Stomach smooth muscle (tissue), 2 donors: ENCODE measurements at regions not wholly inside any gene's neighbourhood (a gene's known extent, or its start where the extent isn't known, plus 50 kb on each side); places are given as distances from the start of the nearest gene placed in this dataset.
"Not testable (repeated sequence)": the region's sequence is repeated elsewhere in the genome, so short reads cannot be mapped to it uniquely, and the experiment has no call there.

Experiments
- H3K27ac ChIP-seq: one replicate; pipeline ENCODE4 v1.7.0; 2013; ENCODE audit warnings: mild to moderate bottlenecking, low read length, inconsistent platforms
- H3K27me3 ChIP-seq, 2 donors: one replicate each; pipeline ENCODE4 v1.7.0; 2013; ENCODE audit warnings: low read length in 2 of 2; ENCODE audit not compliant: insufficient read depth in 2 of 2, control insufficient read depth in 1 of 2
- H3K36me3 ChIP-seq, 2 donors: one replicate each; pipeline ENCODE4 v1.7.0; 2013; ENCODE audit warnings: low read length in 2 of 2; ENCODE audit not compliant: control insufficient read depth in 2 of 2, insufficient read depth in 2 of 2
- H3K4me1 ChIP-seq: one replicate; pipeline ENCODE4 v1.7.0; 2013; ENCODE audit warnings: low read length; ENCODE audit not compliant: control insufficient read depth, insufficient read depth
- H3K4me3 ChIP-seq, 2 donors: one replicate each; pipeline ENCODE4 v1.7.0; 2013; ENCODE audit warnings: low read length in 2 of 2
- H3K9ac ChIP-seq, 2 donors: one replicate each; pipeline ENCODE4 v1.7.0; 2013; ENCODE audit warnings: low read length in 2 of 2, mild to moderate bottlenecking in 1 of 2
- H3K9me3 ChIP-seq, 2 donors: one replicate each; pipeline ENCODE4 v1.7.0; 2013; ENCODE audit warnings: low read length in 2 of 2; ENCODE audit not compliant: control insufficient read depth in 2 of 2
- donor health status: healthy.
- donor health status: Pancreatic carcinoma.

DNA sequence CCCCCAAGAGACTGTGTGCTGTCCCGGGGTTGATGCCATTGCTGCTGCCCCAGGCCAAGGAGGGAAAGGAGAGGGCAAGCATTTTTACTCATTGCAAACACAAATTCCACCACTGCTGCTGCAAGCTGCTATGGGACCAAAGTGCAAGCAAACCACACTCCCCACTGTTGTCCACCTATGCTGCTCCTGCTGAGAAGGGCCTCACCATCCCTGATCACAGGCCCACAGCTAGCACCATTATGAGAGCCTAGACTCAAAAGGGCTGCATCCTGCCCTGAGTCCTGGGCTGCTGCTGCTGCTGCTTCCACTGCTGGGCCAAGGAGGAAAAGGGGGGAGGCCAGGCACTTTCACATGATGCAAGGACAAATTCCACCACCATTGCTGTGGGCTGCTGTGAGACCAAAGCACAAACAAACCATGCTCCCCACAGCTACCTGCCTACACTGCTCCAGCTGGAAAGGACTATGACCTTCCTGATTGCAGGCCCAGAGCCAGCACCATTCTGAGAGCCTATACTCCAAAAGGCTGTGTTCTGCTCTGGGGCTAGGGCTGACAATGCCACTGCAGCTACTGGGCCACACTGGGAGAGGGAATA, 218.2 kb upstream of the ZCCHC13 start:
- H3K9ac ChIP-seq = no peak overlapping the region
- no peaks in the 10 kb centered on the region for H3K36me3 ChIP-seq
- H3K27me3 ChIP-seq = peaks cover 0 to 5% of the 10 kb centered on the region in 2 donors
- peaks cover 0 to 2% of the 10 kb centered on the region in 2 donors for H3K9me3 ChIP-seq
- H3K27ac ChIP-seq = no peak overlapping the region
- H3K4me1 ChIP-seq = no peaks in the 10 kb centered on the region
- no peak overlapping the region for H3K4me3 ChIP-seq

DNA sequence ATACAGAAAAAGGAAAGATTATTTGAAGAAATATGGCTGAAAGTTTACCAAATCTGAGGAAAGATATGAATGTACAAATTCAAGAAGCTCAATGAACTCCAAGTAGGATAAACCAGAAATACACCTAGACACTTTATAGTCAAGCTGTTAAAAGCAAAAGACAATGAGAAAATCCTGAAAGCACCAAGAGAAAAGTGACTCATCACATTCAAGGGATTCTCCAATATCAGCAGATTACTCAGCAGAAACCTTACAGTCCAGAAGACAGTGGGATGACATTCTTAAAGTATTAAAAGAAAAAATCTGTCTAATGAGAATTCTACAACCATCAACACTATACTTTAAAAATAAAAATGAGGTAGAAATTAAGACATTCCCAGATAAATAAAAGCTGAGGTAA, 223.8 kb upstream of the ZCCHC13 start:
- Histone ChIP-seq H3K27ac (no peak overlapping the region), H3K4me3 (no peak overlapping the region), H3K9me3 (no peaks in the 10 kb centered on the region)

DNA sequence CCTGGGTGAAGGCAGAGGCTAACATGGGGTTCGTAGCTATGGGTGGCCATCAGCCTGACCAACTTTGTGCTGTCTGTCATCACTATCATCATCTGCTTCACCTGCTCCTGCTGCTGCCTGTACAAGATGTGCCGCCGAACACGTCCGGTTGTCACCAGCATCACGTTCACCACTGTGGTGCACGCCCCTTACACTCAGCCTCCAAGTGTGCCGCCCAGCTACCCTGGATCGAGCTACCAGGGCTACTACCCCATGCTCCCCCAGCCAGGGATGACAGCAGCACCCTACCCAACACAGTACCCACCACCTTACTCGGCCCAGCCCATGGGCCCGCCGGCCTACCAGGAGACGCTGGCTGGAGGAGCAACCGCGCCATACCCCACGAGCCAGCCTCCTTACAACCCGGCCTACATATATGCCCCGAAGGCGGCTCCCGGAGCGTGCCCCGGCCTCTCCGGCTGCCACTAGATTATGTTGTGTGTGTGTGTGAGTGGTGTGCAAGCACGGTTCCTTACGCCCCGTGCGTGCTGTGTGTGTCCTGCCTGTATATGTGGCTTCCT, 213.4 kb upstream of the XIST start:
- no peaks in the 10 kb centered on the region for H3K9me3 ChIP-seq
- H3K4me3 ChIP-seq = no peak overlapping the region
- H3K27ac ChIP-seq = no peak overlapping the region
- H3K4me1 ChIP-seq = no peaks in the 10 kb centered on the region
- no peaks in the 10 kb centered on the region for H3K27me3 ChIP-seq
- H3K9ac ChIP-seq = no peak overlapping the region
- H3K36me3 ChIP-seq = peaks cover 0 to 2% of the 10 kb centered on the region in 2 donors

More for the DNA sequence above, 223.8 kb upstream of the ZCCHC13 start:
- Histone ChIP-seq H3K9ac (no peak overlapping the region), H3K36me3 (no peaks in the 10 kb centered on the region), H3K27me3 (peaks cover 0 to 4% of the 10 kb centered on the region in 2 donors), H3K4me1 (no peaks in the 10 kb centered on the region)

GRCh38 chrX:74063426-74064155, 211.1 kb upstream of the XIST start:
- Histone ChIP-seq H3K27me3 (peaks cover 0 to 1% of the 10 kb centered on the region in 2 donors), H3K9ac (no peak overlapping the region), H3K4me1 (no peaks in the 10 kb centered on the region), H3K4me3 (no peak overlapping the region), H3K36me3 (no peaks in the 10 kb centered on the region), H3K27ac (no peak overlapping the region), H3K9me3 (no peaks in the 10 kb centered on the region)

DNA sequence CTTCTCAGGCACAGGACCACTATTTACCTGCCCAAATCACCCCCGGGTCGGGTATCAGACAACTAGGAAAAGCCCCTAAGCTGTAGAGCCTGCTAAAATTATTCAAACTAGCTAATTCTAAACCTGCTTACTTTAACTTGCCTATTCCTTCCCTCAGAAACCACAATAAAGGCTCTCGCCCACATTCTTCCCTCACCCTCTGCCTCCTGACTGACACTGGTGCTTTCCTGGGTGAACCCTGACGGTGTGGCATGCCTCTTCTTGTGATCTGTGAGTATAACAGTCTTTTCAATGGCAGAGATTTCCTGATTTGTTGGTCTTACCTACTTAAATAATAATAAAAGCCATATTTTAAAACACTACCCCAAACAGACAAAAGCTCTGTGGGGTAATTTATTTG, 209.4 kb upstream of the XIST start:
- no peaks in the 10 kb centered on the region for H3K36me3 ChIP-seq
- H3K27ac ChIP-seq = no peak overlapping the region
- no peak overlapping the region for H3K9ac ChIP-seq
- peaks cover 0 to 2% of the 10 kb centered on the region in 2 donors for H3K27me3 ChIP-seq
- no peaks in the 10 kb centered on the region for H3K4me1 ChIP-seq
- no peaks in the 10 kb centered on the region for H3K9me3 ChIP-seq
- no peak overlapping the region for H3K4me3 ChIP-seq

GRCh38 chrX:74049126-74049525, 196.6 kb upstream of the XIST start:
- Histone ChIP-seq H3K27ac (no peak overlapping the region), H3K9ac (no peak overlapping the region), H3K9me3 (no peaks in the 10 kb centered on the region), H3K36me3 (peaks cover 0 to 3% of the 10 kb centered on the region in 2 donors), H3K4me3 (no peak overlapping the region), H3K27me3 (peaks cover 0 to 7% of the 10 kb centered on the region in 2 donors), H3K4me1 (no peaks in the 10 kb centered on the region)

- H3K4me3 ChIP-seq, H3K27ac ChIP-seq, H3K9ac ChIP-seq, H3K4me1 ChIP-seq, H3K36me3 ChIP-seq, H3K27me3 ChIP-seq, H3K9me3 ChIP-seq: not testable (repeated sequence)
Measured at GRCh38 chrX:74034066-74034465, 181.6 kb upstream of the XIST start.

DNA sequence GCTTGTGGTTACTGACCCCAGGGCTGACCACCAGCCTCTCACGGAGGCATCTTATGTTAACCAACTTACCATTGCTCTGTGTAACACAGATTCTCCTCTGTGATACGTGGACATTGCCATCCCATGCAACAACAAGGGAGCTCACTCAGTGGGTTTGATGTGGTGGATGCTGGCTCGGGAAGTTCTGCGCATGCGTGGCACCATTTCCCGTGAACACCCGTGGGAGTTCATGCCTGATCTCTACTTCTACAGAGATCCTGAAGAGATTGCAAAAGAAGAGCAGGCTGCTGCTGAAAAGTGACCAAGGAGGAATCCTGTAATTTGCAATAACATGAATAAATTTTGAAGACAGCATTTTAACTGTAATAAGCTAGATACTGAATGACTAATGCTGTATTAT, 179.0 kb upstream of the XIST start:
- H3K27me3 ChIP-seq, H3K9me3 ChIP-seq, H3K4me3 ChIP-seq, H3K36me3 ChIP-seq, H3K9ac ChIP-seq, H3K27ac ChIP-seq, H3K4me1 ChIP-seq: not testable (repeated sequence)

- not testable (repeated sequence) for H3K4me3 ChIP-seq, H3K27ac ChIP-seq, H3K4me1 ChIP-seq, H3K36me3 ChIP-seq, H3K9me3 ChIP-seq, H3K9ac ChIP-seq, H3K27me3 ChIP-seq
Measured at GRCh38 chrX:74030766-74031165, 178.3 kb upstream of the XIST start.

DNA sequence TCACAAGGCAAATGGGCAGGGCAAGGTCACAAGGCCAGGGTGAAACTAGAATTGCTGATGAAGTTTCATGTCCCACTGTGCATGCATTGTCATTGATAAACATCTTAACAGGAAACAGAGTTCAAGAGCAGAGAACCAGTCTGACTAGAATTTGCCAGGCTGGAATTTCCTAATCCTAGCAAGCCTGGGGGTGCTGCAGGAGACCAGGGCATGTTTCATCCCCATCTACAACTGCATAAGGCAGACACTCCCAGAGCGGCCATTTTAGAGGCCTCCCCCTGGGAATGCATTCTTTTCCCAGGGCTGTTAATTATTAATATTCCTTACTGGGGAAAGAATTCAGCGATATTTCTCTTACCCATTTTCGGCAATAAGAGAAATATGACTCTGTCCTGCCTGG, 172.6 kb upstream of the XIST start:
- H3K4me3 ChIP-seq, H3K9ac ChIP-seq, H3K27ac ChIP-seq, H3K4me1 ChIP-seq, H3K36me3 ChIP-seq, H3K9me3 ChIP-seq, H3K27me3 ChIP-seq: not testable (repeated sequence)

DNA sequence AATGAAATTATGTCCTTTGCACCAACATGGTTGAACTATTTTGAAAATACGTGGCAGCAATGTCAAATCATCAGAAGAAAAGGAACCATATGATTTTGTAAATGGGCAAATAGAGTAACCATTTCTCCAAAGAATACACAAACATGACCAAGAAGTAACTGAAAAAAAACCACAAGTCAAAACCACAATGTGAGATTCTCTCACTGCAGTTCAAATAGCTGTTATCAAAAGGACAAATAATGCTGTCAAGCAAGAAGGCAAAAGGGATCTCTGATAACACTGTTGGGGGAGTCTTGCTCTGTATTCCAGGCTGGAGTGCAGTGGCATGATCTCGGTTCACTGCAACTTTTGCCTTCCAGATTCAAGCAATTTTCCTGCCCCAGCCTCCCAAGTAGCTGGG, 170.7 kb upstream of the XIST start:
- Histone ChIP-seq H3K36me3 (no peaks in the 10 kb centered on the region), H3K27me3 (no peaks in the 10 kb centered on the region), H3K27ac (no peak overlapping the region)

More for the DNA sequence above, 170.7 kb upstream of the XIST start:
- Histone ChIP-seq H3K9me3 (no peaks in the 10 kb centered on the region), H3K4me1 (no peaks in the 10 kb centered on the region), H3K4me3 (no peak overlapping the region), H3K9ac (no peak overlapping the region)
